HL-60 (cell line): ENCODE measurements at regions not wholly inside any gene's neighbourhood (a gene's known extent, or its start where the extent isn't known, plus 50 kb on each side); places are given as distances from the start of the nearest gene placed in this dataset.

Experiments
- DNase-seq, 2 experiments: peaks; one replicate each; pipeline ENCODE4 v3.0.0-alpha.2; 2010 to 2020; ENCODE audit warnings: low read depth in 1 of 2, low spot score in 1 of 2
- H3K27ac ChIP-seq: fragments of 250-450 bp; sonication (Bioruptor Pico); replicated peaks from 2 replicates; pipeline ENCODE4 v1.5.1; 2020; ENCODE audit warnings: mild to moderate bottlenecking, moderate library complexity
- H3K27me3 ChIP-seq: fragments of 250-450 bp; sonication (Bioruptor Pico); 2 replicates; pipeline ENCODE4 v1.5.1; 2021; ENCODE audit warnings: mild to moderate bottlenecking, moderate library complexity; ENCODE audit not compliant: insufficient read depth, poor library complexity, severe bottlenecking
- H3K4me3 ChIP-seq: replicated peaks from 2 replicates; pipeline ENCODE4 v1.5.1; 2011; ENCODE audit warnings: mild to moderate bottlenecking, control low read depth, low read length; ENCODE audit not compliant: insufficient read depth
- CTCF ChIP-seq: IDR thresholded peaks from one replicate; pipeline ENCODE4 v1.5.1; 2011; ENCODE audit warnings: low read length, control low read depth, inconsistent platforms; ENCODE audit not compliant: insufficient read depth
- GABPA ChIP-seq: IDR thresholded peaks from 2 replicates; pipeline ENCODE4 v1.6.1; 2012; ENCODE audit warnings: low read depth
- POLR2AphosphoS5 ChIP-seq: IDR thresholded peaks from 2 replicates; pipeline ENCODE4 v1.6.1; 2012; ENCODE audit warnings: low read depth
- REST ChIP-seq: IDR thresholded peaks from 2 replicates; pipeline ENCODE4 v1.6.1; 2012; ENCODE audit warnings: low read depth; ENCODE audit not compliant: insufficient replicate concordance
- SPI1 ChIP-seq: IDR thresholded peaks from 2 replicates; pipeline ENCODE4 v1.6.1; 2012; ENCODE audit warnings: low read depth, mild to moderate bottlenecking, borderline replicate concordance

GRCh38 chr21:21715266-21715969, 717.2 kb downstream of the NCAM2 start:
- Histone ChIP-seq H3K4me3 (no peak overlapping the region), H3K27ac (no peak overlapping the region), H3K27me3 (no peaks in the 10 kb centered on the region)
- no peak for DNase-seq
- TF ChIP-seq CTCF (no peak), REST (no peak), SPI1 (no peak), GABPA (no peak), POLR2AphosphoS5 (no peak)

- TF ChIP-seq SPI1 (no peak), GABPA (no peak), POLR2AphosphoS5 (no peak)
- no peak overlapping the region for H3K27ac ChIP-seq
- no peak overlapping the region for H3K4me3 ChIP-seq
- H3K27me3 ChIP-seq, result no peaks in the 10 kb centered on the region
- no peak for DNase-seq
Observed at GRCh38 chr21:21722731-21723130, 724.5 kb downstream of the NCAM2 start.

GRCh38 chr21:21730512-21730911, 732.3 kb downstream of the NCAM2 start:
- no peak for TF ChIP-seq GABPA
- TF ChIP-seq REST, result no peak
- TF ChIP-seq SPI1, result no peak
- TF ChIP-seq CTCF, result no peak
- no peak for TF ChIP-seq POLR2AphosphoS5
- Histone ChIP-seq H3K27me3 (no peaks in the 10 kb centered on the region), H3K4me3 (no peak overlapping the region), H3K27ac (no peak overlapping the region)
- no peak for DNase-seq

DNA sequence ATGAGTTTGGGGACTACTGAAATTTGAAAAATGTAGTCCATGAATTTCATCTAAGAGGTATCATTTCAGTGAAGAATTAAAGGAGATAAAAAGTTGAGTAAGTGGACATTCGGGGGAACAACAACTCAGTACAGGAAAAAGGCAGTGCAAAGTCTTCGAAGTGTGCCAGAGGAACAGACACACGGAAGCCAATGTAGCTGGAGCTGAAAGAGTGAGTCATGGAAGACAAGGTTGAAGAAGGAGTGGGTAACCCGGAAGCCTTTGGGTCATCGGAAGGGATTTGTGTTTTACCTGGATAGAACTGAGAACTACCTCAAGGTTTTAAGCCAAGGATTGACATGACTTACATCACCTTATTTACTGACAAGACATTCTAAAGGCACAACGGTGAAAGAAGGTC, 733.4 kb downstream of the NCAM2 start:
- no peaks in the 10 kb centered on the region for H3K27me3 ChIP-seq
- no peak for TF ChIP-seq REST
- no peak for TF ChIP-seq POLR2AphosphoS5
- no peak for TF ChIP-seq GABPA
- no peak for TF ChIP-seq SPI1
- no peak for TF ChIP-seq CTCF
- H3K27ac ChIP-seq, result no peak overlapping the region
- no peak overlapping the region for H3K4me3 ChIP-seq
- DNase-seq, result no peak
